HEK293 (cell line): ENCODE measurements at regions not wholly inside any gene's neighbourhood (a gene's known extent, or its start where the extent isn't known, plus 50 kb on each side); places are given as distances from the start of the nearest gene placed in this dataset.
A peak's percentile ranks its signal among the peaks of the same experiment; 100 is the strongest.

Experiments
- CTCF ChIA-PET: fragments of 350-600 bp; formaldehyde crosslinking; extraction: SDS; loops from one replicate; lab custom pipeline; 2021; ENCODE audit warnings: antibody characterized with exemption; lab: Yijun Ruan, JAX
- POLR2A ChIA-PET: fragments of 300-600 bp; formaldehyde crosslinking; extraction: SDS; loops from one replicate; lab custom pipeline; 2020; ENCODE audit warnings: antibody characterized with exemption, inconsistent platforms; lab: Yijun Ruan, JAX
- H3K27ac ChIP-seq: fragments of 200-500 bp; sonication (Bioruptor generic); 2 replicates; pipeline ENCODE4 v1.5.1; 2014; ENCODE audit warnings: low read depth, low read length, control low read depth, inconsistent platforms; ENCODE audit errors: extremely low read depth
- H3K36me3 ChIP-seq, 2 experiments: fragments of 200-500 bp in 1 of 2; sonication (Bioruptor generic) in 1 of 2; 1 replicate in 1 of 2; 2 replicates in 1 of 2; pipeline ENCODE4 v1.5.1; 2014 to 2017; ENCODE audit warnings: inconsistent platforms in 2 of 2, low read length in 2 of 2; ENCODE audit not compliant: control insufficient read depth in 2 of 2, insufficient read depth in 1 of 2
- H3K4me1 ChIP-seq: fragments of 200-500 bp; sonication (Bioruptor generic); 2 replicates; pipeline ENCODE4 v1.5.1; 2014; ENCODE audit warnings: mild to moderate bottlenecking, low read length, inconsistent platforms; ENCODE audit not compliant: control insufficient read depth, insufficient read depth
- H3K4me3 ChIP-seq: 2 replicates; pipeline ENCODE4 v1.5.1; 2011; ENCODE audit warnings: low read depth, mild to moderate bottlenecking, control low read depth, low read length, moderate library complexity
- H3K9me3 ChIP-seq: fragments of 200-500 bp; sonication (Bioruptor generic); 2 replicates; pipeline ENCODE4 v1.5.1; 2014; ENCODE audit warnings: low read depth, low read length, inconsistent platforms; ENCODE audit not compliant: control insufficient read depth, insufficient read depth
- FEZF1 ChIP-seq: fragments of 450-650 bp; formaldehyde crosslinking; IDR thresholded peaks from 2 replicates; pipeline ENCODE4 v1.5.1; 2016; ENCODE audit warnings: missing biosample characterization, missing genetic modification characterization
- GLIS2 ChIP-seq: fragments of 450-650 bp; formaldehyde crosslinking; IDR thresholded peaks from 2 replicates; pipeline ENCODE4 v1.5.1; 2016; ENCODE audit warnings: missing biosample characterization, missing genetic modification characterization
- KLF8 ChIP-seq: fragments of 450-650 bp; formaldehyde crosslinking; IDR thresholded peaks from 2 replicates; pipeline ENCODE4 v1.5.1; 2016; ENCODE audit warnings: missing biosample characterization, missing genetic modification characterization
- PRDM1 ChIP-seq: fragments of 450-650 bp; formaldehyde crosslinking; IDR thresholded peaks from 2 replicates; pipeline ENCODE4; 2016; ENCODE audit warnings: missing biosample characterization, missing genetic modification characterization
- SALL2 ChIP-seq: fragments of 450-650 bp; formaldehyde crosslinking; IDR thresholded peaks from 2 replicates; pipeline ENCODE4 v1.5.0; 2017; ENCODE audit warnings: missing biosample characterization, mild to moderate bottlenecking, missing genetic modification characterization, borderline replicate concordance
- SP7 ChIP-seq: fragments of 450-650 bp; formaldehyde crosslinking; IDR thresholded peaks from 2 replicates; pipeline ENCODE4 v1.5.1; 2016; ENCODE audit warnings: missing biosample characterization, missing genetic modification characterization
- YY1 ChIP-seq: fragments of 450-650 bp; formaldehyde crosslinking; IDR thresholded peaks from 2 replicates; pipeline ENCODE4 v1.5.1; 2018; ENCODE audit warnings: missing biosample characterization, missing genetic modification characterization
- ZBTB1 ChIP-seq: fragments of 450-650 bp; formaldehyde crosslinking; IDR thresholded peaks from 2 replicates; pipeline ENCODE4 v1.5.1; 2016; ENCODE audit warnings: missing biosample characterization, missing genetic modification characterization
- ZFP69B ChIP-seq: fragments of 450-650 bp; formaldehyde crosslinking; IDR thresholded peaks from 2 replicates; pipeline ENCODE4 v1.5.1; 2016; ENCODE audit warnings: missing biosample characterization, missing genetic modification characterization
- ZNF133 ChIP-seq: fragments of 450-650 bp; formaldehyde crosslinking; IDR thresholded peaks from 2 replicates; pipeline ENCODE4 v1.5.1; 2016; ENCODE audit warnings: missing biosample characterization, missing genetic modification characterization
- ZNF169 ChIP-seq: fragments of 450-650 bp; formaldehyde crosslinking; IDR thresholded peaks from 2 replicates; pipeline ENCODE4 v1.5.1; 2016; ENCODE audit warnings: missing biosample characterization, missing genetic modification characterization
- ZNF24 ChIP-seq: fragments of 450-650 bp; formaldehyde crosslinking; IDR thresholded peaks from 2 replicates; pipeline ENCODE4 v1.5.1; 2016; ENCODE audit warnings: missing biosample characterization, missing genetic modification characterization
- ZNF354C ChIP-seq: fragments of 450-650 bp; formaldehyde crosslinking; IDR thresholded peaks from 2 replicates; pipeline ENCODE4 v1.5.1; 2016; ENCODE audit warnings: missing biosample characterization, missing genetic modification characterization, low read depth, borderline replicate concordance
- ZNF404 ChIP-seq: fragments of 450-650 bp; formaldehyde crosslinking; IDR thresholded peaks from 2 replicates; pipeline ENCODE4 v1.5.1; 2017; ENCODE audit warnings: missing biosample characterization, missing genetic modification characterization
- ZNF423 ChIP-seq: fragments of 450-650 bp; formaldehyde crosslinking; IDR thresholded peaks from 2 replicates; pipeline ENCODE4 v1.5.1; 2016; ENCODE audit warnings: missing biosample characterization, missing genetic modification characterization
- ZNF48 ChIP-seq: fragments of 450-650 bp; formaldehyde crosslinking; IDR thresholded peaks from 2 replicates; pipeline ENCODE4 v1.5.1; 2016; ENCODE audit warnings: missing biosample characterization, missing genetic modification characterization
- ZNF510 ChIP-seq: fragments of 450-650 bp; formaldehyde crosslinking; IDR thresholded peaks from 2 replicates; pipeline ENCODE4 v1.5.1; 2018; ENCODE audit warnings: mild to moderate bottlenecking, missing genetic modification characterization, missing biosample characterization; ENCODE audit not compliant: insufficient replicate concordance
- ZNF600 ChIP-seq: fragments of 450-650 bp; formaldehyde crosslinking; IDR thresholded peaks from 2 replicates; pipeline ENCODE4 v1.5.1; 2016; ENCODE audit warnings: missing biosample characterization, missing genetic modification characterization
- ZNF654 ChIP-seq: fragments of 450-650 bp; formaldehyde crosslinking; IDR thresholded peaks from 2 replicates; pipeline ENCODE4 v1.5.1; 2016; ENCODE audit warnings: low read depth, missing biosample characterization, missing genetic modification characterization
- ZNF660 ChIP-seq: fragments of 450-650 bp; IDR thresholded peaks from 2 replicates; pipeline ENCODE4 v1.5.1; 2018; ENCODE audit warnings: missing biosample characterization, mild to moderate bottlenecking, missing genetic modification characterization
- ZNF664 ChIP-seq: fragments of 450-650 bp; formaldehyde crosslinking; IDR thresholded peaks from 2 replicates; pipeline ENCODE4 v1.5.1; 2016; ENCODE audit warnings: missing biosample characterization, missing genetic modification characterization
- ZNF670 ChIP-seq: fragments of 450-650 bp; formaldehyde crosslinking; IDR thresholded peaks from 2 replicates; pipeline ENCODE4 v1.5.1; 2016; ENCODE audit warnings: missing biosample characterization, missing genetic modification characterization, low read depth
- ZNF785 ChIP-seq: fragments of 450-650 bp; formaldehyde crosslinking; IDR thresholded peaks from 2 replicates; pipeline ENCODE4 v1.5.1; 2016; ENCODE audit warnings: missing biosample characterization, missing genetic modification characterization
- ZNF830 ChIP-seq: fragments of 450-650 bp; IDR thresholded peaks from 2 replicates; pipeline ENCODE4 v1.5.0; 2018; ENCODE audit warnings: missing biosample characterization, missing genetic modification characterization, low read depth, mild to moderate bottlenecking, moderate library complexity
- TF ChIP-seq, protein P1 (sequence below): fragments of 450-650 bp; formaldehyde crosslinking; IDR thresholded peaks from 2 replicates; pipeline ENCODE4 v1.5.1; 2016; ENCODE audit warnings: missing biosample characterization, missing genetic modification characterization
- TF ChIP-seq, protein P2 (sequence below): fragments of 450-650 bp; formaldehyde crosslinking; IDR thresholded peaks from 2 replicates; pipeline ENCODE4 v1.5.1; 2016; ENCODE audit warnings: missing biosample characterization, missing genetic modification characterization
- TF ChIP-seq, protein P3 (sequence below): fragments of 450-650 bp; formaldehyde crosslinking; IDR thresholded peaks from 2 replicates; pipeline ENCODE4 v1.5.1; 2016; ENCODE audit warnings: missing biosample characterization, missing genetic modification characterization, low read depth
- TF ChIP-seq, protein P4 (sequence below): fragments of 450-650 bp; formaldehyde crosslinking; IDR thresholded peaks from 2 replicates; pipeline ENCODE4 v1.5.1; 2016; ENCODE audit warnings: missing biosample characterization, missing genetic modification characterization
- TF ChIP-seq, protein P5 (sequence below): fragments of 450-650 bp; formaldehyde crosslinking; optimal IDR thresholded peaks from 2 replicates; pipeline ENCODE3; 2016; ENCODE audit warnings: missing biosample characterization, mild to moderate bottlenecking, missing genetic modification characterization

DNA sequence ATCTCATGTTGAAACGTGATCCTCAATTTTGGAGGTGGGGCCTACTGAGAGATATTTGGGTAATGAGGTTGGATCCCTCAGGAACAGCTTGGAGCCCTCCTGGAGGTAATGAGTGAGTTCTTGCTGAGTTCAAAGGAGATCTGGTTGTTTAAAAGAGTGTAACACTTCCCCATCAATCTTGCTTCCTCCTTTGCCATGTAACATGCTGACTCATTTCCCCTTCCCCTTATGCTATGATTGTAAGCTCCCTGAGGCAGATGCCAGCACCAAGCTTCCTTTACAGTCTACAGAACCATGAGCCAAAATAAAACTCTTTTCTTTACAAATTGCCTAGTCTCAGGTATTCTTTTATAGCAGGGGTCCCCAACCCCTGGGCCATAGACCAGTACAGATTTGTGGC is 352.3 kb downstream of the SLCO4C1 start:
- H3K9me3 ChIP-seq, result no peaks in the 10 kb centered on the region
- no peaks in the 10 kb centered on the region for H3K4me1 ChIP-seq
- no peak overlapping the region for H3K27ac ChIP-seq
- H3K4me3 ChIP-seq, result no peak overlapping the region
- no peak for TF ChIP-seq ZFP69B (tag by site-specific recombination)
- TF ChIP-seq ZNF169 (tag by site-specific recombination), result no peak
- TF ChIP-seq, protein P1, sequence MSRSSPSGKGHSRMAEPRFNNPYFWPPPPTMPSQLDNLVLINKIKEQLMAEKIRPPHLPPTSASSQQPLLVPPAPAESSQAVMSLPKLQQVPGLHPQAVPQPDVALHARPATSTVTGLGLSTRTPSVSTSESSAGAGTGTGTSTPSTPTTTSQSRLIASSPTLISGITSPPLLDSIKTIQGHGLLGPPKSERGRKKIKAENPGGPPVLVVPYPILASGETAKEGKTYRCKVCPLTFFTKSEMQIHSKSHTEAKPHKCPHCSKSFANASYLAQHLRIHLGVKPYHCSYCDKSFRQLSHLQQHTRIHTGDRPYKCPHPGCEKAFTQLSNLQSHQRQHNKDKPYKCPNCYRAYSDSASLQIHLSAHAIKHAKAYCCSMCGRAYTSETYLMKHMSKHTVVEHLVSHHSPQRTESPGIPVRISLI (tag by site-specific recombination), result no peak
- TF ChIP-seq ZNF660 (tag by site-specific recombination), result no peak
- TF ChIP-seq, protein P2, sequence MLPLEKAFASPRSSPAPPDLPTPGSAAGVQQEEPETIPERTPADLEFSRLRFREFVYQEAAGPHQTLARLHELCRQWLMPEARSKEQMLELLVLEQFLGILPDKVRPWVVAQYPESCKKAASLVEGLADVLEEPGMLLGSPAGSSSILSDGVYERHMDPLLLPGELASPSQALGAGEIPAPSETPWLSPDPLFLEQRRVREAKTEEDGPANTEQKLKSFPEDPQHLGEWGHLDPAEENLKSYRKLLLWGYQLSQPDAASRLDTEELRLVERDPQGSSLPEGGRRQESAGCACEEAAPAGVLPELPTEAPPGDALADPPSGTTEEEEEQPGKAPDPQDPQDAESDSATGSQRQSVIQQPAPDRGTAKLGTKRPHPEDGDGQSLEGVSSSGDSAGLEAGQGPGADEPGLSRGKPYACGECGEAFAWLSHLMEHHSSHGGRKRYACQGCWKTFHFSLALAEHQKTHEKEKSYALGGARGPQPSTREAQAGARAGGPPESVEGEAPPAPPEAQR (tag by site-specific recombination), result no peak
- TF ChIP-seq ZNF24 (tag by site-specific recombination), result no peak
- TF ChIP-seq ZBTB1 (tag by site-specific recombination), result no peak
- TF ChIP-seq ZNF404 (tag by site-specific recombination), result no peak
- TF ChIP-seq SALL2, result no peak
- TF ChIP-seq GLIS2 (tag by site-specific recombination), result no peak
- TF ChIP-seq ZNF670 (tag by site-specific recombination), result no peak
- no peak for TF ChIP-seq KLF8 (tag by site-specific recombination)
- no peak for TF ChIP-seq ZNF354C
- TF ChIP-seq, protein P3, sequence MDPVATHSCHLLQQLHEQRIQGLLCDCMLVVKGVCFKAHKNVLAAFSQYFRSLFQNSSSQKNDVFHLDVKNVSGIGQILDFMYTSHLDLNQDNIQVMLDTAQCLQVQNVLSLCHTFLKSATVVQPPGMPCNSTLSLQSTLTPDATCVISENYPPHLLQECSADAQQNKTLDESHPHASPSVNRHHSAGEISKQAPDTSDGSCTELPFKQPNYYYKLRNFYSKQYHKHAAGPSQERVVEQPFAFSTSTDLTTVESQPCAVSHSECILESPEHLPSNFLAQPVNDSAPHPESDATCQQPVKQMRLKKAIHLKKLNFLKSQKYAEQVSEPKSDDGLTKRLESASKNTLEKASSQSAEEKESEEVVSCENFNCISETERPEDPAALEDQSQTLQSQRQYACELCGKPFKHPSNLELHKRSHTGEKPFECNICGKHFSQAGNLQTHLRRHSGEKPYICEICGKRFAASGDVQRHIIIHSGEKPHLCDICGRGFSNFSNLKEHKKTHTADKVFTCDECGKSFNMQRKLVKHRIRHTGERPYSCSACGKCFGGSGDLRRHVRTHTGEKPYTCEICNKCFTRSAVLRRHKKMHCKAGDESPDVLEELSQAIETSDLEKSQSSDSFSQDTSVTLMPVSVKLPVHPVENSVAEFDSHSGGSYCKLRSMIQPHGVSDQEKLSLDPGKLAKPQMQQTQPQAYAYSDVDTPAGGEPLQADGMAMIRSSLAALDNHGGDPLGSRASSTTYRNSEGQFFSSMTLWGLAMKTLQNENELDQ (tag by site-specific recombination), result no peak
- no peak for TF ChIP-seq SP7
- no peak for TF ChIP-seq YY1 (tag by site-specific recombination)
- TF ChIP-seq ZNF600, result no peak
- H3K36me3 ChIP-seq, result no peaks in the 10 kb centered on the region
- ChIA-PET POLR2A (interaction anchor here (0.5 kb wide), 1 partner anchor 36 kb away, joined by 3 read pairs; no protein-coding TSS in a partner anchor), CTCF (interaction anchor here (0.6 to 3.8 kb wide), 5 partner anchors 35 to 273 kb away, joined by 3 to 25 read pairs (median 3); no protein-coding TSS in a partner anchor)

DNA sequence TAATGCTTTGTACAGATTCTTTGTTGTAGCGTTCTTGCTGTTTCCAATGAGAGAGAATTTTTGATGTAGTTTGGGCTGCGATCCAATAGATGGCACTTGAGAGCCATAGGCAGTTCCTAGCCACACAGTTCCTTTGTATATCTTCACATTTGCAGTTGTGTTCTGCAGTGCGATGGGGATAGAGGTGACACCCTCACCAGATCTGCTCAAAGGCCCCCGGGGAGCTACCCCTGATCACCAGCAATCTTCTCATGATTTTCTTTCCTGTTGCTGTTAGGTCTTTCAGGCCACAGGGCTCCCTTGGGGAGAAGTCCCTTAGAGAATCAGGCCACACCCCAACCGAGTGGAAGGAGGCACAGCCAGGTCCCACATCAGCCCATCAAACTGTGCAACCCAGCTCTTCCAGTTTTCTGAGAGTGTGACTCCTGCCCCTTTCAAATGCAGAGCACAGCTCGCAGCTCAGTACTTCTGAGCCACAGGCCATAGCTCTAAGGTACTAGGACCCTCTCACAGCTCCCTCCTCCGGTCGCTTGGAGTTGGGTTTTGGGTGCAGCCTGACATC is 353.7 kb downstream of the SLCO4C1 start:
- Histone ChIP-seq H3K4me3 (no peak overlapping the region), H3K27ac (no peak overlapping the region), H3K9me3 (no peaks in the 10 kb centered on the region), H3K36me3 (no peaks in the 10 kb centered on the region), H3K4me1 (no peaks in the 10 kb centered on the region)
- no peak for TF ChIP-seq ZNF830 (tag by site-specific recombination)
- no peak for TF ChIP-seq ZNF354C
- peak; percentile 65 for TF ChIP-seq ZNF654 (tag by site-specific recombination)
- TF ChIP-seq ZNF785 (tag by site-specific recombination), result no peak
- no peak for TF ChIP-seq ZNF48 (tag by site-specific recombination)
- no peak for TF ChIP-seq ZNF664 (tag by site-specific recombination)
- TF ChIP-seq ZNF510 (tag by site-specific recombination), result no peak
- TF ChIP-seq, protein P4, sequence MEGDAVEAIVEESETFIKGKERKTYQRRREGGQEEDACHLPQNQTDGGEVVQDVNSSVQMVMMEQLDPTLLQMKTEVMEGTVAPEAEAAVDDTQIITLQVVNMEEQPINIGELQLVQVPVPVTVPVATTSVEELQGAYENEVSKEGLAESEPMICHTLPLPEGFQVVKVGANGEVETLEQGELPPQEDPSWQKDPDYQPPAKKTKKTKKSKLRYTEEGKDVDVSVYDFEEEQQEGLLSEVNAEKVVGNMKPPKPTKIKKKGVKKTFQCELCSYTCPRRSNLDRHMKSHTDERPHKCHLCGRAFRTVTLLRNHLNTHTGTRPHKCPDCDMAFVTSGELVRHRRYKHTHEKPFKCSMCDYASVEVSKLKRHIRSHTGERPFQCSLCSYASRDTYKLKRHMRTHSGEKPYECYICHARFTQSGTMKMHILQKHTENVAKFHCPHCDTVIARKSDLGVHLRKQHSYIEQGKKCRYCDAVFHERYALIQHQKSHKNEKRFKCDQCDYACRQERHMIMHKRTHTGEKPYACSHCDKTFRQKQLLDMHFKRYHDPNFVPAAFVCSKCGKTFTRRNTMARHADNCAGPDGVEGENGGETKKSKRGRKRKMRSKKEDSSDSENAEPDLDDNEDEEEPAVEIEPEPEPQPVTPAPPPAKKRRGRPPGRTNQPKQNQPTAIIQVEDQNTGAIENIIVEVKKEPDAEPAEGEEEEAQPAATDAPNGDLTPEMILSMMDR (tag by site-specific recombination), result peak; percentile 29; the same call in 1 of the 2 replicates
- TF ChIP-seq ZNF660 (tag by site-specific recombination), result no peak
- no peak for TF ChIP-seq ZNF423 (tag by site-specific recombination)
- TF ChIP-seq, protein P5, sequence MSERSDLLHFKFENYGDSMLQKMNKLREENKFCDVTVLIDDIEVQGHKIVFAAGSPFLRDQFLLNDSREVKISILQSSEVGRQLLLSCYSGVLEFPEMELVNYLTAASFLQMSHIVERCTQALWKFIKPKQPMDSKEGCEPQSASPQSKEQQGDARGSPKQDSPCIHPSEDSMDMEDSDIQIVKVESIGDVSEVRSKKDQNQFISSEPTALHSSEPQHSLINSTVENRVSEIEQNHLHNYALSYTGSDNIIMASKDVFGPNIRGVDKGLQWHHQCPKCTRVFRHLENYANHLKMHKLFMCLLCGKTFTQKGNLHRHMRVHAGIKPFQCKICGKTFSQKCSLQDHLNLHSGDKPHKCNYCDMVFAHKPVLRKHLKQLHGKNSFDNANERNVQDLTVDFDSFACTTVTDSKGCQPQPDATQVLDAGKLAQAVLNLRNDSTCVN, result no peak
- no peak for TF ChIP-seq PRDM1 (tag by site-specific recombination)
- TF ChIP-seq FEZF1 (tag by site-specific recombination), result no peak
- no peak for TF ChIP-seq ZNF133 (tag by site-specific recombination)
- POLR2A ChIA-PET, result no interaction called here
- CTCF ChIA-PET, result interaction anchor here (0.6 to 3.8 kb wide), 15 partner anchors 13 to 1749 kb away, joined by 3 to 25 read pairs (median 3); no protein-coding TSS in a partner anchor
